BLaER1 (cell line): ENCODE measurements at regions not wholly inside any gene's neighbourhood (a gene's known extent, or its start where the extent isn't known, plus 50 kb on each side); places are given as distances from the start of the nearest gene placed in this dataset.
"Not testable (repeated sequence)": the region's sequence is repeated elsewhere in the genome, so short reads cannot be mapped to it uniquely, and the experiment has no call there.

Experiments used
- H3K27ac ChIP-seq: shearing (Covaris generic); formaldehyde crosslinking; 2 replicates; pipeline ENCODE4 v1.8.1; 2022
- H3K27me3 ChIP-seq: shearing (Covaris generic); formaldehyde crosslinking; 2 replicates; pipeline ENCODE4 v1.8.1; 2022
- H3K36me3 ChIP-seq: shearing (Covaris generic); formaldehyde crosslinking; 2 replicates; pipeline ENCODE4 v1.8.1; 2022
- H3K4me1 ChIP-seq: shearing (Covaris generic); formaldehyde crosslinking; 2 replicates; pipeline ENCODE4 v1.8.1; 2022
- H3K4me2 ChIP-seq: shearing (Covaris generic); formaldehyde crosslinking; 2 replicates; pipeline ENCODE4 v1.8.1; 2022
- H3K4me3 ChIP-seq: shearing (Covaris generic); formaldehyde crosslinking; 2 replicates; pipeline ENCODE4 v1.8.1; 2022
- H3K9ac ChIP-seq: shearing (Covaris generic); formaldehyde crosslinking; 2 replicates; pipeline ENCODE4 v1.8.1; 2022
- H3K9me3 ChIP-seq: shearing (Covaris generic); formaldehyde crosslinking; 2 replicates; pipeline ENCODE4 v1.8.1; 2022
- H4K20me1 ChIP-seq: shearing (Covaris generic); formaldehyde crosslinking; 2 replicates; pipeline ENCODE4 v1.8.1; 2022
- Cebpa-rat ChIP-seq: shearing (Covaris generic); IDR thresholded peaks from 2 replicates; pipeline ENCODE4 v1.8.1; 2022

- no peak overlapping the region for H3K4me3 ChIP-seq
- H3K4me2 ChIP-seq, result peak overlapping the region; percentile 24
- H3K27ac ChIP-seq, result no peak overlapping the region
- H3K9me3 ChIP-seq, result peaks cover 26% of the 10 kb centered on the region
- no peaks in the 10 kb centered on the region for H3K36me3 ChIP-seq
- no peak for TF ChIP-seq Cebpa-rat
- H3K27me3 ChIP-seq, result no peaks in the 10 kb centered on the region
- no peaks in the 10 kb centered on the region for H4K20me1 ChIP-seq
- peaks cover 22% of the 10 kb centered on the region for H3K4me1 ChIP-seq
- no peak overlapping the region for H3K9ac ChIP-seq
These were observed 119.7 kb upstream of the SPATA31C2 start for GRCh38 chr9:88258024-88258423.

- Histone ChIP-seq H3K9ac (no peak overlapping the region), H3K4me1 (peaks cover 12% of the 10 kb centered on the region), H3K27me3 (no peaks in the 10 kb centered on the region), H3K4me3 (no peak overlapping the region), H3K36me3 (0 out of 2 replicates have a peak, but pooled peaks cover 5% of the 10 kb centered on the region), H4K20me1 (no peaks in the 10 kb centered on the region), H3K9me3 (peaks cover 44% of the 10 kb centered on the region), H3K4me2 (no peak overlapping the region), H3K27ac (no peak overlapping the region)
- no peak for TF ChIP-seq Cebpa-rat
These were observed 117.9 kb upstream of the SPATA31C2 start for GRCh38 chr9:88256216-88256615.

GRCh38 chr9:88255806-88256205 lies 117.5 kb upstream of the SPATA31C2 start:
- H3K9me3 ChIP-seq, result peaks cover 48% of the 10 kb centered on the region
- not testable (repeated sequence) for H3K4me3 ChIP-seq, H3K36me3 ChIP-seq, H3K27me3 ChIP-seq, H3K9ac ChIP-seq, H3K4me2 ChIP-seq, H3K27ac ChIP-seq, H4K20me1 ChIP-seq
- H3K4me1 ChIP-seq, result peaks cover 12% of the 10 kb centered on the region

- Histone ChIP-seq H3K9ac (no peak overlapping the region), H3K9me3 (peaks cover 63% of the 10 kb centered on the region), H3K4me1 (no peaks in the 10 kb centered on the region), H3K4me3 (no peak overlapping the region), H3K4me2 (no peak overlapping the region), H3K27me3 (no peaks in the 10 kb centered on the region), H3K27ac (no peak overlapping the region), H3K36me3 (0 out of 2 replicates have a peak, but pooled peaks cover 5% of the 10 kb centered on the region), H4K20me1 (no peaks in the 10 kb centered on the region)
- TF ChIP-seq Cebpa-rat, result no peak
These were observed 113.6 kb upstream of the SPATA31C2 start for GRCh38 chr9:88251903-88252302.

GRCh38 chr9:88243736-88244135 lies 105.5 kb upstream of the SPATA31C2 start:
- no peaks in the 10 kb centered on the region for H3K4me1 ChIP-seq
- no peaks in the 10 kb centered on the region for H3K36me3 ChIP-seq
- H3K4me3 ChIP-seq, result no peak overlapping the region
- no peak for TF ChIP-seq Cebpa-rat
- no peaks in the 10 kb centered on the region for H4K20me1 ChIP-seq
- no peaks in the 10 kb centered on the region for H3K9me3 ChIP-seq
- no peak overlapping the region for H3K9ac ChIP-seq
- H3K27me3 ChIP-seq, result no peaks in the 10 kb centered on the region
- no peak overlapping the region for H3K4me2 ChIP-seq
- no peak overlapping the region for H3K27ac ChIP-seq

- Histone ChIP-seq H3K9me3 (no peaks in the 10 kb centered on the region), H3K9ac (no peak overlapping the region), H3K27ac (no peak overlapping the region), H3K36me3 (no peaks in the 10 kb centered on the region), H3K4me1 (peaks cover 6% of the 10 kb centered on the region), H3K27me3 (no peaks in the 10 kb centered on the region), H3K4me3 (no peak overlapping the region), H4K20me1 (no peaks in the 10 kb centered on the region), H3K4me2 (no peak overlapping the region)
- no peak for TF ChIP-seq Cebpa-rat
These were observed 104.6 kb upstream of the SPATA31C2 start for GRCh38 chr9:88242879-88243278.

- Histone ChIP-seq H3K27me3 (no peaks in the 10 kb centered on the region), H3K4me3 (no peak overlapping the region), H3K36me3 (no peaks in the 10 kb centered on the region), H3K9me3 (no peaks in the 10 kb centered on the region), H3K4me1 (peaks cover 34% of the 10 kb centered on the region), H3K27ac (no peak overlapping the region), H3K4me2 (peak overlapping the region; percentile 43), H3K9ac (no peak overlapping the region), H4K20me1 (no peaks in the 10 kb centered on the region)
- TF ChIP-seq Cebpa-rat, result no peak
These were observed 99.8 kb upstream of the SPATA31C2 start for GRCh38 chr9:88237991-88238571.

GRCh38 chr9:88237479-88237961 lies 99.2 kb upstream of the SPATA31C2 start:
- no peaks in the 10 kb centered on the region for H3K27me3 ChIP-seq
- no peaks in the 10 kb centered on the region for H4K20me1 ChIP-seq
- peaks cover 4% of the 10 kb centered on the region; the same call in 1 of the 2 replicates for H3K9me3 ChIP-seq
- no peak for TF ChIP-seq Cebpa-rat
- peak overlapping the region; percentile 43 for H3K4me2 ChIP-seq
- H3K9ac ChIP-seq, result no peak overlapping the region
- no peaks in the 10 kb centered on the region for H3K36me3 ChIP-seq
- peaks cover 40% of the 10 kb centered on the region for H3K4me1 ChIP-seq
- no peak overlapping the region for H3K27ac ChIP-seq
- no peak overlapping the region for H3K4me3 ChIP-seq

GRCh38 chr9:88236511-88237478 lies 98.5 kb upstream of the SPATA31C2 start:
- no peak overlapping the region for H3K4me2 ChIP-seq
- H3K4me3 ChIP-seq, result no peak overlapping the region
- H3K27ac ChIP-seq, result no peak overlapping the region
- H4K20me1 ChIP-seq, result no peaks in the 10 kb centered on the region
- H3K27me3 ChIP-seq, result no peaks in the 10 kb centered on the region
- peaks cover 45% of the 10 kb centered on the region for H3K4me1 ChIP-seq
- no peaks in the 10 kb centered on the region for H3K36me3 ChIP-seq
- no peak overlapping the region for H3K9ac ChIP-seq
- TF ChIP-seq Cebpa-rat, result no peak
- peaks cover 11% of the 10 kb centered on the region for H3K9me3 ChIP-seq

- Histone ChIP-seq H3K4me2 (no peak overlapping the region), H4K20me1 (no peaks in the 10 kb centered on the region), H3K27me3 (no peaks in the 10 kb centered on the region), H3K4me3 (no peak overlapping the region), H3K4me1 (peaks cover 45% of the 10 kb centered on the region), H3K36me3 (no peaks in the 10 kb centered on the region), H3K9me3 (peaks cover 23% of the 10 kb centered on the region), H3K9ac (no peak overlapping the region), H3K27ac (no peak overlapping the region)
- TF ChIP-seq Cebpa-rat, result no peak
These were observed 97.3 kb upstream of the SPATA31C2 start for GRCh38 chr9:88235615-88236014.
